ENCODE measurements at regions not wholly inside any gene's neighbourhood (a gene's known extent, or its start where the extent isn't known, plus 50 kb on each side); places are given as distances from the start of the nearest gene placed in this dataset.

DNA sequence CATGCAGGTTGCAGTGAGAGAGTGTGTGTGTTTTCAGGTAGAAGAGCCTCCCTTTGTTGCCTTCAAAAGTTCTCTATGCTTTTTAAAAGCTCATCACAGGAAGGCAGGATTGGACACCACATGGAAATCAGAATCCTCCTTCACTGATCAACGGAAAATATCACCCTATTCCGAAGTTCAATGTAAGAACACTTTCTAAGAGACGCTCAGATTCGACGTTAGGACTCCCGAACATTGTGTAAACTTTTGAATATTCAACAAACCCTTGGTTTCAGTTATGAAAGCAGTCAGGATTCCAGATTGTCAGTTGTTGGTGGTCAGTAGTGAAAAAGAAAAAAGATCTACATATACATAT is 561.4 kb upstream of the ID2 start:
- H3K9me3 ChIP-seq (ENCODE audit: low read length), result no peaks in the 10 kb centered on the region
- H3K9me2 ChIP-seq (ENCODE audit: insufficient read depth, low read length), result no peaks in the 10 kb centered on the region
- TF ChIP-seq EP300 (conservative IDR thresholded peaks at IDR 0.05; ENCODE audit: poor library complexity, severe bottlenecking), result no peak
- TF ChIP-seq, protein P1, sequence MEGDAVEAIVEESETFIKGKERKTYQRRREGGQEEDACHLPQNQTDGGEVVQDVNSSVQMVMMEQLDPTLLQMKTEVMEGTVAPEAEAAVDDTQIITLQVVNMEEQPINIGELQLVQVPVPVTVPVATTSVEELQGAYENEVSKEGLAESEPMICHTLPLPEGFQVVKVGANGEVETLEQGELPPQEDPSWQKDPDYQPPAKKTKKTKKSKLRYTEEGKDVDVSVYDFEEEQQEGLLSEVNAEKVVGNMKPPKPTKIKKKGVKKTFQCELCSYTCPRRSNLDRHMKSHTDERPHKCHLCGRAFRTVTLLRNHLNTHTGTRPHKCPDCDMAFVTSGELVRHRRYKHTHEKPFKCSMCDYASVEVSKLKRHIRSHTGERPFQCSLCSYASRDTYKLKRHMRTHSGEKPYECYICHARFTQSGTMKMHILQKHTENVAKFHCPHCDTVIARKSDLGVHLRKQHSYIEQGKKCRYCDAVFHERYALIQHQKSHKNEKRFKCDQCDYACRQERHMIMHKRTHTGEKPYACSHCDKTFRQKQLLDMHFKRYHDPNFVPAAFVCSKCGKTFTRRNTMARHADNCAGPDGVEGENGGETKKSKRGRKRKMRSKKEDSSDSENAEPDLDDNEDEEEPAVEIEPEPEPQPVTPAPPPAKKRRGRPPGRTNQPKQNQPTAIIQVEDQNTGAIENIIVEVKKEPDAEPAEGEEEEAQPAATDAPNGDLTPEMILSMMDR (IDR thresholded peaks at IDR 0.05; ENCODE audit: poor library complexity, severe bottlenecking), result no peak
- TF ChIP-seq MXI1 (conservative IDR thresholded peaks at IDR 0.05; ENCODE audit: poor library complexity, severe bottlenecking), result no peak
- TF ChIP-seq RAD21 (conservative IDR thresholded peaks at IDR 0.05), result no peak
- TF ChIP-seq POLR2AphosphoS5 (IDR thresholded peaks at IDR 0.05), result no peak
- H3F3A ChIP-seq (ENCODE audit: insufficient read depth, low read length, poor library complexity, severe bottlenecking), result no peaks in the 10 kb centered on the region
- H3K27me3 ChIP-seq (ENCODE audit: insufficient read depth, low read depth, low read length), result no peaks in the 10 kb centered on the region
- H3K4me2 ChIP-seq (ENCODE audit: low read length), result no peak overlapping the region
- no peak overlapping the region for H3K4me3 ChIP-seq (ENCODE audit: low read length)
- no peaks in the 10 kb centered on the region for H3K79me2 ChIP-seq (replicated peaks; ENCODE audit: insufficient read depth, low read length)
- H2AFZ ChIP-seq (ENCODE audit: low read depth, low read length), result no peak overlapping the region
- H4K20me1 ChIP-seq (ENCODE audit: insufficient read depth), result no peaks in the 10 kb centered on the region
- H3K36me3 ChIP-seq (ENCODE audit: insufficient read depth, low read length), result no peaks in the 10 kb centered on the region
- H3K27ac ChIP-seq (ENCODE audit: low read length), result no peak overlapping the region
- no peak overlapping the region for H3K9ac ChIP-seq (ENCODE audit: low read length)

DNA sequence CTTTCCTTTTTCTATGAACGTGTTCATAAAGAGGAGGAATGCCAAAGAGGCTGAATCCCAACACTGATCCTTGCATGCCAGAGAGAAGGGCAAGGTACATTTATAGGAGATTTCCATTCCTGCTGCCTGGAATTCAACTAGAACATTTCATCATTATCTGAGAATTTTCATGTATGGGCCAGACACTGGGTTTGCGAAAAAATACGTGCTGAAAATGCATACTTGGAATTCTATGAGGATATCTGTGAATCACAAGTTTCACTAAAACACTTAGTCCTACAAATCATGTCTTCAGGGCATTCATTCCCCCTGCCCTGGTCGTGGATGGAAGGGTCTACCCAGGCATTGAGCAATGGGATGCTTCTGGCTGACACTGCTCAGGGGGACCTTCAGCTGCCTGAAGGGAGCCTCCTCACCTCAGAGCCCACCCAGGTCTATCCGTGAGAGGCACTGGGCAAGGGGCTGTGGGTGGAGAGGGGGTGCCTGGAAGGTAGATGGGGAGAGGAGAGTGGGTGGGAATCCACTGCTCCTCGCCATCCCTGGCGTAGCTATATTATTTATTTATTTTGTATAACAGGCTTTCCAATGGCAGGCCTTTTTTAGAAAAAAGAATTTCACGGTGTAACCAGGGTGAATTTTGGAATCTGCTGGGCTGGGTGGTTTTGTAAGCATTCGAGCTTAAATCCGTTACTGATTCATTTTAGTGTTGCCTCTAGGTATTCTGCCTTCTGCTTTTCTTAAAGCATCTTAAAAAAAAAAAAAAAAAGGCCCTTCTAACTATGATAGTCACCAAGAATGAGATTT is 560.6 kb upstream of the ID2 start:
- H3K9me2 ChIP-seq (ENCODE audit: insufficient read depth, low read length), result no peaks in the 10 kb centered on the region
- no peak overlapping the region for H3K9ac ChIP-seq (ENCODE audit: low read length)
- H3K27ac ChIP-seq (ENCODE audit: low read length), result no peak overlapping the region
- H3K79me2 ChIP-seq (replicated peaks; ENCODE audit: insufficient read depth, low read length), result no peaks in the 10 kb centered on the region
- H3K9me3 ChIP-seq (ENCODE audit: low read length), result no peaks in the 10 kb centered on the region
- no peaks in the 10 kb centered on the region for H3F3A ChIP-seq (ENCODE audit: insufficient read depth, low read length, poor library complexity, severe bottlenecking)
- no peaks in the 10 kb centered on the region for H3K36me3 ChIP-seq (ENCODE audit: insufficient read depth, low read length)
- TF ChIP-seq POLR2AphosphoS5 (IDR thresholded peaks at IDR 0.05) (no peak), TAF1 (IDR thresholded peaks at IDR 0.05; ENCODE audit: low read depth) (no peak), EP300 (conservative IDR thresholded peaks at IDR 0.05; ENCODE audit: poor library complexity, severe bottlenecking) (no peak)
- TF ChIP-seq, protein P2, sequence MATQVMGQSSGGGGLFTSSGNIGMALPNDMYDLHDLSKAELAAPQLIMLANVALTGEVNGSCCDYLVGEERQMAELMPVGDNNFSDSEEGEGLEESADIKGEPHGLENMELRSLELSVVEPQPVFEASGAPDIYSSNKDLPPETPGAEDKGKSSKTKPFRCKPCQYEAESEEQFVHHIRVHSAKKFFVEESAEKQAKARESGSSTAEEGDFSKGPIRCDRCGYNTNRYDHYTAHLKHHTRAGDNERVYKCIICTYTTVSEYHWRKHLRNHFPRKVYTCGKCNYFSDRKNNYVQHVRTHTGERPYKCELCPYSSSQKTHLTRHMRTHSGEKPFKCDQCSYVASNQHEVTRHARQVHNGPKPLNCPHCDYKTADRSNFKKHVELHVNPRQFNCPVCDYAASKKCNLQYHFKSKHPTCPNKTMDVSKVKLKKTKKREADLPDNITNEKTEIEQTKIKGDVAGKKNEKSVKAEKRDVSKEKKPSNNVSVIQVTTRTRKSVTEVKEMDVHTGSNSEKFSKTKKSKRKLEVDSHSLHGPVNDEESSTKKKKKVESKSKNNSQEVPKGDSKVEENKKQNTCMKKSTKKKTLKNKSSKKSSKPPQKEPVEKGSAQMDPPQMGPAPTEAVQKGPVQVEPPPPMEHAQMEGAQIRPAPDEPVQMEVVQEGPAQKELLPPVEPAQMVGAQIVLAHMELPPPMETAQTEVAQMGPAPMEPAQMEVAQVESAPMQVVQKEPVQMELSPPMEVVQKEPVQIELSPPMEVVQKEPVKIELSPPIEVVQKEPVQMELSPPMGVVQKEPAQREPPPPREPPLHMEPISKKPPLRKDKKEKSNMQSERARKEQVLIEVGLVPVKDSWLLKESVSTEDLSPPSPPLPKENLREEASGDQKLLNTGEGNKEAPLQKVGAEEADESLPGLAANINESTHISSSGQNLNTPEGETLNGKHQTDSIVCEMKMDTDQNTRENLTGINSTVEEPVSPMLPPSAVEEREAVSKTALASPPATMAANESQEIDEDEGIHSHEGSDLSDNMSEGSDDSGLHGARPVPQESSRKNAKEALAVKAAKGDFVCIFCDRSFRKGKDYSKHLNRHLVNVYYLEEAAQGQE (IDR thresholded peaks at IDR 0.05; ENCODE audit: borderline replicate concordance), result no peak
- no peaks in the 10 kb centered on the region for H3K27me3 ChIP-seq (ENCODE audit: insufficient read depth, low read depth, low read length)
- H4K20me1 ChIP-seq (ENCODE audit: insufficient read depth), result no peaks in the 10 kb centered on the region
- no peak overlapping the region for H2AFZ ChIP-seq (ENCODE audit: low read depth, low read length)
- no peak overlapping the region for H3K4me3 ChIP-seq (ENCODE audit: low read length)
- H3K4me2 ChIP-seq (ENCODE audit: low read length), result no peak overlapping the region

DNA sequence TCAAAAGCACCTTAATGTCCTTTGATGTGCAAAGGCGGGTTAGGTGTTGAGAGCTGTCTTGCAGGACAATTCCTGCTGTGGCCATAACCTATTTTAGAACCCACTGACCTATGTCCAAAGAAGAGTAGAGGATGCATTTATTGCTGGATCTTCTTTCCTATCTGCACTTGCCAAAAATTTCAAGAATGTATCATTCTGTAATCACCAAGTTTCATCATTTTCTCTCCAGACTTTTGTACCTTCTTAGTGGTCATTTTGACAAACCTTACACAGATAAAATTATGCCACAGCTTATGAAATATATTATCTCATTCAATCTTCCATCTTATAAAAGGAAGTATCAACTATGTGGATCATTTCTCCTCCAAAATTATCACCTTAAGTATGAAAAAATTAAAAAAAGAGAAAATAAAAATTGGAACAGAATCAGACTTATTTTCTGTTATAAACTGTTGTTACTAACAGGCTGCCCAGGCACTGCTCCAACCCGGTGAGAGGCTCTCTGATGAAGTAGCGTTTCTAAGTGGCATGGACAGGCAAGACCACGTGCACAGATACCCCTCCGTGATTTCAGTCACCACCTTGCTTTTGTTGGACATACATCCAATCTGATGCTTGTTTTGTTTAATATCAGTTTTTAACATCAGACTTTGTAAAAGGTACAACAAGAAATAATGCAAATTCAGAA is 559.9 kb upstream of the ID2 start:
- TF ChIP-seq TAF1 (IDR thresholded peaks at IDR 0.05; ENCODE audit: low read depth), result no peak
- TF ChIP-seq, protein P1 (IDR thresholded peaks at IDR 0.05; ENCODE audit: poor library complexity, severe bottlenecking), result no peak
- no peak for TF ChIP-seq RAD21 (conservative IDR thresholded peaks at IDR 0.05)
- TF ChIP-seq, protein P2 (IDR thresholded peaks at IDR 0.05; ENCODE audit: borderline replicate concordance), result no peak

More for the DNA sequence above, 559.9 kb upstream of the ID2 start:
- Histone ChIP-seq H3K79me2 (replicated peaks; ENCODE audit: insufficient read depth, low read length) (no peaks in the 10 kb centered on the region), H2AFZ (ENCODE audit: low read depth, low read length) (no peak overlapping the region), H3K27me3 (ENCODE audit: insufficient read depth, low read depth, low read length) (no peaks in the 10 kb centered on the region), H3K9ac (ENCODE audit: low read length) (no peak overlapping the region), H3K9me2 (ENCODE audit: insufficient read depth, low read length) (no peaks in the 10 kb centered on the region), H3K4me3 (ENCODE audit: low read length) (no peak overlapping the region), H4K20me1 (ENCODE audit: insufficient read depth) (no peaks in the 10 kb centered on the region), H3K27ac (ENCODE audit: low read length) (no peak overlapping the region), H3K4me2 (ENCODE audit: low read length) (no peak overlapping the region), H3K9me3 (ENCODE audit: low read length) (no peaks in the 10 kb centered on the region), H3K36me3 (ENCODE audit: insufficient read depth, low read length) (no peaks in the 10 kb centered on the region), H3F3A (ENCODE audit: insufficient read depth, low read length, poor library complexity, severe bottlenecking) (no peaks in the 10 kb centered on the region)

All from neural cell (in vitro differentiated cells).